Activated naive CD4-positive, alpha-beta T cell treated with anti-CD3 and anti-CD28 coated beads, Interleukin-2, amount 50 U/mL, for 72 hours (primary cell): ENCODE measurements at regions not wholly inside any gene's neighbourhood (a gene's known extent, or its start where the extent isn't known, plus 50 kb on each side); places are given as distances from the start of the nearest gene placed in this dataset.

ENCODE experiments used
- ATAC-seq, 2 donors: fragments of 150-1000 bp; cut with Tn5 transposase; 2 replicates each; pipeline ENCODE4 v1.10.0; 2021; ENCODE audit warnings: mild to moderate bottlenecking in 2 of 2, moderate library complexity in 2 of 2
- DNase-seq, 2 donors: peaks; one replicate each; pipeline ENCODE4 v3.0.0; 2021 to 2022; ENCODE audit warnings: low spot score in 2 of 2
- H3K27ac Mint-ChIP-seq, 2 donors: one replicate each; pipeline ENCODE4 v1.8.0; 2022; ENCODE audit warnings: mild to moderate bottlenecking in 2 of 2, mixed read lengths in 2 of 2
- H3K36me3 Mint-ChIP-seq, 2 donors: one replicate each; pipeline ENCODE4 v1.8.0; 2022; ENCODE audit warnings: mixed read lengths in 2 of 2
- H3K9me3 Mint-ChIP-seq, 2 donors: one replicate each; pipeline ENCODE4 v1.8.0; 2022; ENCODE audit warnings: mixed read lengths in 2 of 2

- H3K27ac Mint-ChIP-seq, result no peak overlapping the region
Measured at GRCh38 chr14:62301080-62301479, 538.9 kb downstream of the SNAPC1 start.

DNA sequence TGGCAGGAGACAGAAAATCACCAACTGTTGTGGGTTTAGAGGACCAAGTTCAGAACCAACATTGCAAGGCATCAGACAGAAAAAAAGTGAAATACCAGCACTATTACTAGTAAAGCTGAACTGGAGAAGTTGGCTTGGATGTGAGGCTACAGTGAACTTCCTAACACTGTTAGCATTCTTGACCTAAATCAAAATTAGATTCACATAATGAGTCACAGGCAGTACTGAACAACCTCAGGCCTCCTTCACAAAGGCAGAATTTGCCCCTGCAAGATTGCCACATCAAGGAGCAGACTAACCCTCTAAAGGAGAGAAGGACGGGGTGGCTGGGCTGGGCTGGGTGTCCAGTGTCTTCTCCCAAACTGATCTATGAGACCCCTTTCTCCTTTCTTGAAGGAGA lies 539.7 kb downstream of the SNAPC1 start:
- Mint-ChIP-seq H3K9me3 (peaks cover 5 to 11% of the 10 kb centered on the region in 2 donors), H3K36me3 (no peaks in the 10 kb centered on the region), H3K27ac (no peak overlapping the region)
- ATAC-seq, result no peak
- DNase-seq, result no peak

More at GRCh38 chr14:62301080-62301479, 538.9 kb downstream of the SNAPC1 start:
- H3K36me3 Mint-ChIP-seq, result no peaks in the 10 kb centered on the region
- DNase-seq, result no peak
- no peak for ATAC-seq
- H3K9me3 Mint-ChIP-seq, result peaks cover 5 to 11% of the 10 kb centered on the region in 2 donors

DNA sequence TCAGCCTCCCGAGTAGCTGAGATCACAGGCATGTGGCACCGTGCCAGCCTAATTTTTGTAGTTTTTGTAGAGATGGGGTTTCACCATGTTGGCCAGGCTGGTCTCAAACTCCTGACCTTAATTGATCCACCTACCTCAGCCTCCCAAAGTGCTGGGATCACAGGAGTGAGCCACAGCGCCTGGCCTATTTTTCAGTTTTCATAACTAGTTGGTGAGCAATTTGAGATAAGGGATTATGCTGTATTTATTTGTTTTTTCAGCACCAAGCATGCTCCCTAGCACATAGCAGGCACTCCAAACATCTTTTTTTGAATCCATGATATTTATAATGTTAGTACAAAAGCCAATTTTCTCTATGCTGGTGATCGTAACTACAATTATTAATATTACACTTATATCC lies 541.2 kb downstream of the SNAPC1 start:
- H3K9me3 Mint-ChIP-seq, result peaks cover 5 to 11% of the 10 kb centered on the region in 2 donors
- ATAC-seq, result no peak

GRCh38 chr14:62304257-62304656 lies 542.0 kb downstream of the SNAPC1 start:
- DNase-seq, result no peak
- peaks cover 5 to 11% of the 10 kb centered on the region in 2 donors for H3K9me3 Mint-ChIP-seq
- no peak for ATAC-seq
- H3K36me3 Mint-ChIP-seq, result no peaks in the 10 kb centered on the region
- no peak overlapping the region for H3K27ac Mint-ChIP-seq

More for the DNA sequence above, 541.2 kb downstream of the SNAPC1 start:
- no peak for DNase-seq
- Mint-ChIP-seq H3K27ac (no peak overlapping the region), H3K36me3 (no peaks in the 10 kb centered on the region)

GRCh38 chr14:62307844-62308243 lies 545.6 kb downstream of the SNAPC1 start:
- Mint-ChIP-seq H3K36me3 (no peaks in the 10 kb centered on the region), H3K27ac (no peak overlapping the region), H3K9me3 (no peaks in the 10 kb centered on the region)
- ATAC-seq (no peak), DNase-seq (no peak)

GRCh38 chr14:62308316-62308715 lies 546.1 kb downstream of the SNAPC1 start:
- Mint-ChIP-seq H3K36me3 (no peaks in the 10 kb centered on the region), H3K27ac (no peak overlapping the region), H3K9me3 (no peaks in the 10 kb centered on the region)
- no peak for ATAC-seq
- DNase-seq, result no peak

DNA sequence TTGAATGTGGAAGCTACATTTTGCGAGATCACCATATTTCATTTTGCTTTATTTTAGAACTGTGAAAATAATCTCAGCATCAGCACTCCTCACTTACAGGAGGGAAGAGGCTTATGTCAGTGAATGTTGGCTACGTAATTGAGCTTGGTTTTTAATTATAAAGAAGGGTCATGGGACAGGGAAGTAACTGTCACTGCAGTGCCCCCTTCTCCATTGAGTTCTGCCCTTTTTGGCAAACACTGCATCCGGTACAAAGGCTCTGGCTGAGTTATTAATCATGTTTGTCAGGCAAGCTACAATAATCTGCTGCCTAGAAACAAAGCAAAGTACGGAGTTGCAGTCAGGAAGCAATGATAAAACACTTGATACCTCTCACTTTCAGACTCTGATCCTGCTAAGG lies 546.7 kb downstream of the SNAPC1 start:
- H3K27ac Mint-ChIP-seq, result no peak overlapping the region
- no peaks in the 10 kb centered on the region for H3K36me3 Mint-ChIP-seq
- H3K9me3 Mint-ChIP-seq, result no peaks in the 10 kb centered on the region
- no peak for ATAC-seq
- no peak for DNase-seq

DNA sequence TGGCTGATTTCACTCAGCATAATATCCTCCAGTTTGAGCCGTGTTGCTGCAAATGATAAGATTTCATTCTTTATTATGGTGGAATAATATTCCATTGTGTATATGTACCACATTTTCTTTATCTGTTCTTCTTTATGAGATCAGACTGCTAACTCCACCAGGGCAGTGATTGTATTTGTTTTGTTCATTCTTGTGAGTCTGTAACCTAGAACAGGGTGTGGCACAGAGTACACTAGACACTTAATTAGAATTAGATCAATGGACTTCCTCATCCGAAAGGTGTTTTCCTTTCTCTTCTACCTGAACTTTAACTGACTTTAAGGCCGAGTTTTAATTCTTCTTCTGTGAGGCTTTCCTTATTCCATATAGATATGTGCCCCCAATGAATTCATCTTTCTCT lies 551.0 kb downstream of the SNAPC1 start:
- DNase-seq (no peak), ATAC-seq (no peak)
- peaks cover 0 to 4% of the 10 kb centered on the region in 2 donors for H3K9me3 Mint-ChIP-seq
- no peaks in the 10 kb centered on the region for H3K36me3 Mint-ChIP-seq
- no peak overlapping the region for H3K27ac Mint-ChIP-seq

DNA sequence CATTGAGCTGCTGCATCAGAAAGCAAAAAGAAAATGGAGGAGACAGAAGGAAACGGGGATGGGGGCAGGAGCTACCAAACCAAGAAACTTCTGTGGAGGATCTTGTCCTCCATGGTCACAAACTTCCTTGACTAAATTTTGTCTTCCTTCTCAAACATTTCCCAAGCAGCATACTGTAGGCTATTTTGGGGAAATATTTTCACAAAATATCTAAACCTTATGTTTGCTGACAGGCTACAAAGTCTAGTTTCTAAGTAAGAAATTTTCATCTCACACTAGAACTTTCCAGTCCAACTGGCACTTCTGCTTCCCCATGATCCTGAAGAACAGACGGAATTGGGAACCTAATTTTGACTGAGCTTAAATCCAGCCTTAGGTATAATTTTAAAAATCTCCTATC lies 552.0 kb downstream of the SNAPC1 start:
- H3K9me3 Mint-ChIP-seq, result peaks cover 0 to 4% of the 10 kb centered on the region in 2 donors
- DNase-seq (no peak), ATAC-seq (no peak)
- no peaks in the 10 kb centered on the region for H3K36me3 Mint-ChIP-seq
- no peak overlapping the region for H3K27ac Mint-ChIP-seq

- H3K27ac Mint-ChIP-seq, result no peak overlapping the region
- no peak for DNase-seq
- peaks cover 2 to 4% of the 10 kb centered on the region in 2 donors for H3K9me3 Mint-ChIP-seq
- ATAC-seq, result no peak
- H3K36me3 Mint-ChIP-seq, result no peaks in the 10 kb centered on the region
Measured at GRCh38 chr14:62314871-62315270, 552.7 kb downstream of the SNAPC1 start.

- ATAC-seq (no peak), DNase-seq (no peak)
- H3K36me3 Mint-ChIP-seq, result no peaks in the 10 kb centered on the region
Measured at GRCh38 chr14:62315631-62316030, 553.4 kb downstream of the SNAPC1 start.

GRCh38 chr14:62322216-62322615 lies 560.0 kb downstream of the SNAPC1 start:
- DNase-seq (no peak), ATAC-seq (no peak)
- Mint-ChIP-seq H3K9me3 (peaks cover 4 to 11% of the 10 kb centered on the region in 2 donors), H3K36me3 (no peaks in the 10 kb centered on the region), H3K27ac (no peak overlapping the region)

More at GRCh38 chr14:62315631-62316030, 553.4 kb downstream of the SNAPC1 start:
- Mint-ChIP-seq H3K27ac (no peak overlapping the region), H3K9me3 (peaks cover 4% of the 10 kb centered on the region in 2 donors)

GRCh38 chr14:62329427-62329826 lies 567.2 kb downstream of the SNAPC1 start:
- H3K27ac Mint-ChIP-seq, result no peak overlapping the region
- H3K9me3 Mint-ChIP-seq, result peaks cover 9% of the 10 kb centered on the region in 2 donors
- H3K36me3 Mint-ChIP-seq, result no peaks in the 10 kb centered on the region
- ATAC-seq, result no peak
- DNase-seq, result no peak

GRCh38 chr14:62347562-62348011 lies 585.4 kb downstream of the SNAPC1 start:
- Mint-ChIP-seq H3K36me3 (no peaks in the 10 kb centered on the region), H3K9me3 (peaks cover 3 to 13% of the 10 kb centered on the region in 2 donors), H3K27ac (no peak overlapping the region)
- ATAC-seq (no peak), DNase-seq (no peak)

DNA sequence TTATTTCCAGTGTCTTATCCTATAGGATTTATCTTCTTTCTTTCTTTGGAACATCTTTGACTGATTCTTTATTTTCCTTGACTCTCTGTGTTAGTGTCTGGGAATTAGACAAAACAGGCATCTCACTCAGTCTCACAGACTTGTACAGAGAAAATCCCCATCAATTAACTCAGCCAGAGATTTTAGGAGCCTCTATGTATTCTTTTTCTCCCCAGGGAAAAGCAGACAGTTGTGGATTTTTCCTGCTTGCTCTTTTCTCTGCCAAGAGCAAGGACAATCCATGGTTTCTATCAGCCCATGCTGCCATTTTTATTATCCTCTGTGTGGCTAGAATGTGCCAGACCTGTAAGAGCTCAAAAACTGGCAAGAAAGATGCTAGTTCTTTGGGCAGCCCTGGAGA lies 595.1 kb downstream of the SNAPC1 start:
- DNase-seq (no peak), ATAC-seq (no peak)
- Mint-ChIP-seq H3K36me3 (peaks cover 0 to 5% of the 10 kb centered on the region in 2 donors), H3K27ac (no peak overlapping the region), H3K9me3 (peaks cover 10 to 28% of the 10 kb centered on the region in 2 donors)

GRCh38 chr14:62364161-62364560 lies 601.9 kb downstream of the SNAPC1 start:
- Mint-ChIP-seq H3K27ac (no peak overlapping the region), H3K36me3 (no peaks in the 10 kb centered on the region), H3K9me3 (peaks cover 0 to 4% of the 10 kb centered on the region in 2 donors)
- ATAC-seq (no peak), DNase-seq (no peak)

- H3K9me3 Mint-ChIP-seq, result no peaks in the 10 kb centered on the region
- H3K36me3 Mint-ChIP-seq, result no peaks in the 10 kb centered on the region
- no peak overlapping the region for H3K27ac Mint-ChIP-seq
- ATAC-seq (no peak), DNase-seq (no peak)
Measured at GRCh38 chr14:62364800-62365280, 602.6 kb downstream of the SNAPC1 start.

GRCh38 chr14:62369919-62370560 lies 607.8 kb downstream of the SNAPC1 start:
- no peaks in the 10 kb centered on the region for H3K9me3 Mint-ChIP-seq
- no peaks in the 10 kb centered on the region for H3K36me3 Mint-ChIP-seq
- H3K27ac Mint-ChIP-seq, result no peak overlapping the region
- DNase-seq (no peak), ATAC-seq (no peak)
